Spinal cord (tissue), 9 donors: ENCODE measurements at regions not wholly inside any gene's neighbourhood (a gene's known extent, or its start where the extent isn't known, plus 50 kb on each side); places are given as distances from the start of the nearest gene placed in this dataset.
A peak's percentile ranks its signal among the peaks of the same experiment; 100 is the strongest.
"Not testable (repeated sequence)": the region's sequence is repeated elsewhere in the genome, so short reads cannot be mapped to it uniquely, and the experiment has no call there.

Experiments used
- DNase-seq, 6 donors: peaks; one replicate each; pipeline versions ENCODE4 v3.0.0 to v3.0.0-alpha.2; 2013 to 2015; ENCODE audit warnings: low spot score in 6 of 6, low read depth in 4 of 6
- H3K27ac ChIP-seq: one replicate; pipeline ENCODE4 v1.5.1; 2013; ENCODE audit warnings: low read depth, low read length, control low read depth
- H3K27me3 ChIP-seq: one replicate; pipeline ENCODE4 v1.6.1; 2013; ENCODE audit warnings: low read length; ENCODE audit not compliant: control insufficient read depth, insufficient read depth
- H3K36me3 ChIP-seq: one replicate; pipeline ENCODE4 v1.6.1; 2013; ENCODE audit warnings: low read length; ENCODE audit not compliant: control insufficient read depth, insufficient read depth
- H3K4me1 ChIP-seq: one replicate; pipeline ENCODE4 v1.6.1; 2013; ENCODE audit warnings: low read length; ENCODE audit not compliant: control insufficient read depth, insufficient read depth
- H3K4me3 ChIP-seq: one replicate; pipeline ENCODE4 v1.5.1; 2013; ENCODE audit warnings: low read depth, low read length, control low read depth
- H3K9me3 ChIP-seq: one replicate; pipeline ENCODE4 v1.6.1; 2013; ENCODE audit warnings: low read length; ENCODE audit not compliant: control insufficient read depth, insufficient read depth
- WGBS: methylation state at CpG from one replicate; pipeline ENCODE4 v1.1.5; 2013; ENCODE audit warnings: missing lambda C conversion rate; ENCODE audit not compliant: insufficient coverage; 5-methylcytosine and 5-hydroxymethylcytosine counted together
- donor health status: healthy.

DNA sequence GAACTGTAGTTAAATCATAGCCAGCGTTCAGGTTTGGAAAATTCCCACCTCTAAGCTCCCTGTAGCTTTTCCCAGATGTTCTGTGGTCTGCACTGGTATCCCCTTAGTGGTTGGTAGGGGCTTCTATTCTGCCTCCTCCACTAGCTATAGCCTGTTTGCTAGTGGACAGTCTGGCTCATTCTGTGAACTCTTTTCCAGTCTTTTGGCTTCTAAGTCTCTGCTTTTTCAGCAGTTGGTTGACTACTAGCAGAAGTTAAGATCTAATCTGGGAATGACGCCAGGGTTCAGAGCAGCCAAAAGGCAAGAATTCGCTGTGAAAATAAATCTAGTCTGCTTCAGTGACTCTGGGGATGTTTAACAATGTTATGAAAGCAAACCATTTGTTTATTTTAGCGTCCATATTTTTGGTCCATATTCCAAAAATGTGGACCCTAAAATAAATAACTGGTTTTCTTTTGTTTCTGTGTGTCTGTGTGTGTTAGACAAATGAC is 73.7 kb upstream of the WDR72 start:
- no peak overlapping the region for H3K4me3 ChIP-seq
- H3K9me3 ChIP-seq, result no peaks in the 10 kb centered on the region
- no peaks in the 10 kb centered on the region for H3K27me3 ChIP-seq
- peak overlapping the region; percentile 61 for H3K27ac ChIP-seq
- no peaks in the 10 kb centered on the region for H3K4me1 ChIP-seq
- 0% methylated on average over 1 of the region's 4 CpGs for WGBS
- DNase-seq, result peak; percentile 59 to 94 (median 67)
- H3K36me3 ChIP-seq, result no peaks in the 10 kb centered on the region

- Histone ChIP-seq H3K27me3 (no peaks in the 10 kb centered on the region), H3K27ac (no peak overlapping the region), H3K9me3 (no peaks in the 10 kb centered on the region), H3K36me3 (no peaks in the 10 kb centered on the region), H3K4me3 (no peak overlapping the region), H3K4me1 (no peaks in the 10 kb centered on the region)
- no peak for DNase-seq
- 87% methylated on average over 3 of the region's 5 CpGs for WGBS
Measured at GRCh38 chr15:53831907-53832770, 72.7 kb upstream of the WDR72 start.

GRCh38 chr15:53830707-53831386 is 71.4 kb upstream of the WDR72 start:
- H3K36me3 ChIP-seq, result no peaks in the 10 kb centered on the region
- no peaks in the 10 kb centered on the region for H3K27me3 ChIP-seq
- H3K4me3 ChIP-seq, result no peak overlapping the region
- WGBS, result 77% methylated on average over 14 of the region's 17 CpGs
- H3K9me3 ChIP-seq, result no peaks in the 10 kb centered on the region
- no peak for DNase-seq
- H3K4me1 ChIP-seq, result no peaks in the 10 kb centered on the region
- no peak overlapping the region for H3K27ac ChIP-seq

DNA sequence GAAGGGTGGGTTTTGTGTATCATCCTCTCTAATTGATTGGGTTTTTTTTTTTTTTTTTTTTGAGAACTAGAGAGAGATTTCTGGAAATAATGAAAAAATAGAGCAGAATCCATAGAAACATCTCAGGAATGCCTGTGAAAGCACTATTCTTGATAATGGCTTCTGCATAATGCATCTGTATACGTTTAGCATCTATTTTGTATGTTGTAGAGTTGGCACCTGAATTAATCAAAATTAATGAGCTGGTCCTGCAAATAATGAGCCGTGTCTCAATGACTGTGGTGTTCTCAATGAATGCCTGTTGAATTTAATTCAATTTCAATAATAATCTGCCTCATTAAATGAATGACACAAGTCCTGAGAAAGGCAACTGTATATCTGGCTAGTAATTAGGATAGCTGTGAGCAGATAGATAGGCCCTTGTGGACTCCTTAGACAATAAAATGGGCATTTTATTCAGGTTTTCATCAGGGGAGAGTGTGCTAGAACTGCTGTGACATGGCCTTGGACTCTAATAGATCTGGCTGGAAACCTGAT is 70.5 kb upstream of the WDR72 start:
- Histone ChIP-seq H3K9me3 (no peaks in the 10 kb centered on the region), H3K27ac (no peak overlapping the region), H3K4me3 (no peak overlapping the region), H3K36me3 (no peaks in the 10 kb centered on the region), H3K4me1 (no peaks in the 10 kb centered on the region), H3K27me3 (no peaks in the 10 kb centered on the region)
- DNase-seq, result peak in 1 of 6 donors; percentile 71
- no CpG with 5 or more reads among the region's 2 CpGs for WGBS

DNA sequence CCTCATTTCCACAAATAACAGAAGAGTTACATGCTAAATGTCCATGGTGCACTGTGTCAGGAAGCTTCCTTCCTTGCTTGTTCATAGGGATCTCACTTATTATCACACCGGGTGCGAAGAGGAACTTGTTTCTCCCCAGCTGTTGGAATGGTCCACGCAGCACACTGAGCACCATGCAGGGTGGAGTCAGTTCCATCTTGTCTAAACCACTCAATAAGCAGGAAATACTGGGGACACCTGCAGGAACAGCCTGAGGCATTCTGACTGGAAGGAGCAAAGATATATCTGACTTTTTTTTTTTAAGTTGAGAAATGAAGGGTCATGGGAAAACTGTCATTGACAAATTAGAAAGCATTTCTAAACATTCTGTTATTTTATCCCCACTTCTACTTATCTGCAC is 70.0 kb upstream of the WDR72 start:
- H3K4me1 ChIP-seq, result no peaks in the 10 kb centered on the region
- no peak for DNase-seq
- 85% methylated on average over 3 of the region's 3 CpGs for WGBS
- H3K36me3 ChIP-seq, result no peaks in the 10 kb centered on the region
- no peaks in the 10 kb centered on the region for H3K27me3 ChIP-seq
- H3K9me3 ChIP-seq, result peaks cover under 1% of the 10 kb centered on the region
- no peak overlapping the region for H3K27ac ChIP-seq
- H3K4me3 ChIP-seq, result no peak overlapping the region

DNA sequence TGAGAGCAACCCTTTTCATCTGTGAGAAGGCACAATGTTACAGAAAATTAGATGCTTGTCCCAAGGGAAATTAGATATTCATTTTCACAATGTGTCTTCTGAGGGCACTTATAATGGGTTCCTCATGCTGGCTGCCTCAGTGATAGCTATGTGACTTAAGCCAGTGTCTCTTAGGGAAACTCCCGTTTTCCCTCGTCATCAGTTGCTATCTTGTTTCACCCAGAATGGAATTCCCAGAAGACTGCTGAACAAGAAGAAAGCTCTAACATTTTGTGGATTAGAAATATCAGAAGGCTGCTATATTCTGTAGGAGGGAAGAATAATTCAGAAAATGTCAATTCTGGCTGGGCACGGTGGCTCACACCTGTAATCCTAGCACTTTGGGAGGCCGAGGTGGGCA is 67.9 kb upstream of the WDR72 start:
- peaks cover 5% of the 10 kb centered on the region for H3K9me3 ChIP-seq

DNA sequence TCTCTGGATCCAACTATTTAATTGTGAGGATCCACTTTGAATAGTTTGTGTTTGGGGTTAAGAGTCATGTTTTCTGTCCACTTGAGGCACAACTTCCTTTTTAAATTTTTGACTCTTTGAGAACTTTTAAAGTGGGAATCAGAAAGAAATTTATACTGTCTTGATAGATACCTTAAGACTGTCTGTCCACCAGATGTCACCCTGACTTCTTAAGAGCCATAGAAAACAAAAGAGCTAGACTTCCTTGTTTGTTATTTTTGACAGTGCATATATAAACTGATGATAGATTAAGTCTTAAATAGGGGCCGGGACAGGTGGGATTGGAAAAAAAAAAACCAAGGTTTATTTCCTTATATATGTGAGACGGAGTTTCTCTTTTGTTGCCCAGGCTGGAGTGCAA is 52.1 kb upstream of the WDR72 start:
- peak in 2 of 6 donors; percentile 57 to 87 for DNase-seq
- Histone ChIP-seq H3K9me3 (no peaks in the 10 kb centered on the region), H3K4me1 (no peaks in the 10 kb centered on the region), H3K27me3 (no peaks in the 10 kb centered on the region), H3K4me3 (no peak overlapping the region), H3K36me3 (no peaks in the 10 kb centered on the region), H3K27ac (no peak overlapping the region)
- WGBS, result no CpG with 5 or more reads among the region's 2 CpGs

More for the DNA sequence above, 67.9 kb upstream of the WDR72 start:
- WGBS, result 93% methylated on average over 2 of the region's 4 CpGs
- no peak overlapping the region for H3K27ac ChIP-seq
- no peaks in the 10 kb centered on the region for H3K27me3 ChIP-seq
- no peaks in the 10 kb centered on the region for H3K36me3 ChIP-seq
- H3K4me1 ChIP-seq, result no peaks in the 10 kb centered on the region
- peak in 1 of 6 donors; percentile 12 for DNase-seq
- H3K4me3 ChIP-seq, result no peak overlapping the region

- WGBS, result 96% methylated on average over 7 of the region's 7 CpGs
- not testable (repeated sequence) for H3K4me1 ChIP-seq
Measured at GRCh38 chr15:53810306-53810705, 50.8 kb upstream of the WDR72 start.

More at GRCh38 chr15:53810306-53810705, 50.8 kb upstream of the WDR72 start:
- H3K9me3 ChIP-seq, DNase-seq, H3K36me3 ChIP-seq, H3K4me3 ChIP-seq, H3K27ac ChIP-seq, H3K27me3 ChIP-seq: not testable (repeated sequence)
